ENCODE measurements at regions not wholly inside any gene's neighbourhood (a gene's known extent, or its start where the extent isn't known, plus 50 kb on each side); places are given as distances from the start of the nearest gene placed in this dataset.

- no peak overlapping the region for H3K27ac ChIP-seq
- ATAC-seq (no peak), DNase-seq (no peak)
- TF ChIP-seq, protein P1, sequence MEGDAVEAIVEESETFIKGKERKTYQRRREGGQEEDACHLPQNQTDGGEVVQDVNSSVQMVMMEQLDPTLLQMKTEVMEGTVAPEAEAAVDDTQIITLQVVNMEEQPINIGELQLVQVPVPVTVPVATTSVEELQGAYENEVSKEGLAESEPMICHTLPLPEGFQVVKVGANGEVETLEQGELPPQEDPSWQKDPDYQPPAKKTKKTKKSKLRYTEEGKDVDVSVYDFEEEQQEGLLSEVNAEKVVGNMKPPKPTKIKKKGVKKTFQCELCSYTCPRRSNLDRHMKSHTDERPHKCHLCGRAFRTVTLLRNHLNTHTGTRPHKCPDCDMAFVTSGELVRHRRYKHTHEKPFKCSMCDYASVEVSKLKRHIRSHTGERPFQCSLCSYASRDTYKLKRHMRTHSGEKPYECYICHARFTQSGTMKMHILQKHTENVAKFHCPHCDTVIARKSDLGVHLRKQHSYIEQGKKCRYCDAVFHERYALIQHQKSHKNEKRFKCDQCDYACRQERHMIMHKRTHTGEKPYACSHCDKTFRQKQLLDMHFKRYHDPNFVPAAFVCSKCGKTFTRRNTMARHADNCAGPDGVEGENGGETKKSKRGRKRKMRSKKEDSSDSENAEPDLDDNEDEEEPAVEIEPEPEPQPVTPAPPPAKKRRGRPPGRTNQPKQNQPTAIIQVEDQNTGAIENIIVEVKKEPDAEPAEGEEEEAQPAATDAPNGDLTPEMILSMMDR (IDR thresholded peaks at IDR 0.05), result no peak
- intact Hi-C loops (cut with DNase I), result no loop called here
- no peaks in the 10 kb centered on the region for H3K9me3 ChIP-seq
- no peak overlapping the region for H3K4me3 ChIP-seq
- H3K36me3 ChIP-seq, result no peaks in the 10 kb centered on the region
- no peaks in the 10 kb centered on the region for H3K4me1 ChIP-seq
- no peaks in the 10 kb centered on the region for H3K27me3 ChIP-seq
Observed at GRCh38 chr11:93940395-93940794, 80.8 kb upstream of the HEPHL1 start.

DNA sequence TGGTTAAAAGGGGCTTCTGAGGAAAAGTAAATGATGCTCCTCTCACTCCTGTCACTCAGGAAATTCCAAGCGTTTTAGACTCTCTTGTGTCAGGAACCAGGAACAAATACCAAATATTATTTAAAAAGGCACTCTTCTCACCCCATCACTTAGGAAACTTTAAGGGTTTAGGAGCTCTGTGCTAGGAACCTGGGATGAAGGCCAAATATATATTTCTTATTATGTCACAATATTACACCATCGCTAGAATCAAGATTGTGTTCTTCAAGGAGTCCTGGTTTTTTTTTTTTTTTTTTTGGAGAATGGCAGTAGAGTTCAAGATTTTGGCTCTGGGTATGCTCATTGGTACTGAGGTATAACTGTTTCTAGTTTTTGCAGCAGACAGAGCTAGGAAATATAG, 79.0 kb upstream of the HEPHL1 start:
- intact Hi-C loops (cut with DNase I), result no loop called here
- Histone ChIP-seq H3K27me3 (no peaks in the 10 kb centered on the region), H3K36me3 (no peaks in the 10 kb centered on the region), H3K9me3 (no peaks in the 10 kb centered on the region), H3K4me1 (no peaks in the 10 kb centered on the region), H3K4me3 (no peak overlapping the region), H3K27ac (no peak overlapping the region)
- ATAC-seq, result no peak
- peak in 1 of 4 donors; percentile 8 for DNase-seq
- TF ChIP-seq, protein P1 (IDR thresholded peaks at IDR 0.05), result no peak

- H3K4me3 ChIP-seq, result no peak overlapping the region
- ATAC-seq, result no peak
- intact Hi-C loops (cut with DNase I), result no loop called here
- no peaks in the 10 kb centered on the region for H3K9me3 ChIP-seq
- no peak overlapping the region for H3K27ac ChIP-seq
- H3K36me3 ChIP-seq, result no peaks in the 10 kb centered on the region
- H3K27me3 ChIP-seq, result no peaks in the 10 kb centered on the region
- H3K4me1 ChIP-seq, result no peaks in the 10 kb centered on the region
- TF ChIP-seq, protein P1 (IDR thresholded peaks at IDR 0.05), result no peak
- no peak for DNase-seq
Observed at GRCh38 chr11:93945596-93945995, 75.6 kb upstream of the HEPHL1 start.

- ATAC-seq, result no peak
- Histone ChIP-seq H3K4me3 (no peak overlapping the region), H3K9me3 (no peaks in the 10 kb centered on the region), H3K27ac (no peak overlapping the region), H3K4me1 (no peaks in the 10 kb centered on the region), H3K36me3 (no peaks in the 10 kb centered on the region), H3K27me3 (no peaks in the 10 kb centered on the region)
- intact Hi-C loops (cut with DNase I), result no loop called here
- TF ChIP-seq, protein P1 (IDR thresholded peaks at IDR 0.05), result no peak
- no peak for DNase-seq
Observed at GRCh38 chr11:93952082-93952780, 68.9 kb upstream of the HEPHL1 start.

DNA sequence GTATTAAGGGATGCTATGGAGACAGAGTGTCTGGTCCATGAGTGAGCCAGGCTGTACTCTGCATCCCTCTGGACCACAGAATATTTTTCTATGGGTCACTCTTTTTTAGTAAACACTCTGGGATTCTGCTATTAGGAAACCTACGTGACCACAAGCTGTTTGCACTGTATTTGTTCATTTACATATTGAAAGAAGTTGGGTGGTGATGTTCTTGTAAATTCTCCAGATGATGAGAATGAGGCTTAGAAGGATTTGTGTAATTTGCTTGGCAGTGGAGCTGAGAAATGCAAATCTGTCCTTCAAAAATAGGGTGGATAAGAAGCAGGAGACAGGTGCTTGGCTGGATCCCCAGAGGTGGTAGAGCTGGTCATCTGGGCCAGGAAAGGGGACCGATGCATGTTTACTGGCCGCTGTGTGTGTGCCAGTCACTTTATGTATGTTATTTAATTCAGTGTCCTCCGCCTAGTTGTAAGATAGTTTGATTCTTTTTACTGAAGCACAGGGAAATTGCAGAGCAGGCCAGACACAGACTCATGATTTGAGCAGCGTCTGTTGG, 63.7 kb upstream of the HEPHL1 start:
- no peaks in the 10 kb centered on the region for H3K4me1 ChIP-seq
- TF ChIP-seq, protein P1 (IDR thresholded peaks at IDR 0.05), result no peak
- intact Hi-C loops (cut with DNase I), result no loop called here

More for the DNA sequence above, 63.7 kb upstream of the HEPHL1 start:
- DNase-seq, result no peak
- Histone ChIP-seq H3K4me3 (no peak overlapping the region), H3K9me3 (no peaks in the 10 kb centered on the region), H3K27me3 (no peaks in the 10 kb centered on the region), H3K36me3 (no peaks in the 10 kb centered on the region), H3K27ac (no peak overlapping the region)
- ATAC-seq, result no peak
